ENCODE measurements at regions not wholly inside any gene's neighbourhood (a gene's known extent, or its start where the extent isn't known, plus 50 kb on each side); places are given as distances from the start of the nearest gene placed in this dataset.

GRCh38 chr11:115709297-115709696 is 205.1 kb upstream of the CADM1 start:
- DNase-seq (ENCODE audit: low spot score) = no peak
- WGBS = 65% methylated on average over 8 of the region's 8 CpGs
- Histone ChIP-seq H3K27ac (ENCODE audit: low read depth in 1 of 2, low read length in 2 of 2) (no peak overlapping the region), H3K4me1 (ENCODE audit: control insufficient read depth in 4 of 4, insufficient read depth in 4 of 4, low read length in 3 of 4) (no peaks in the 10 kb centered on the region), H3K9ac (ENCODE audit: low read depth in 1 of 2, low read length in 2 of 2) (no peak overlapping the region), H3K9me3 (ENCODE audit: control insufficient read depth in 4 of 4, low read length in 3 of 4) (no peaks in the 10 kb centered on the region), H3K27me3 (ENCODE audit: control insufficient read depth in 4 of 4, insufficient read depth in 4 of 4, low read length in 3 of 4) (no peaks in the 10 kb centered on the region), H3K4me3 (ENCODE audit: low read depth in 1 of 3, low read length in 3 of 3) (no peak overlapping the region), H3K36me3 (ENCODE audit: control insufficient read depth in 4 of 4, insufficient read depth in 3 of 4, low read depth in 1 of 4, low read length in 3 of 4) (no peaks in the 10 kb centered on the region)
- TF ChIP-seq RAD21 (IDR thresholded peaks at IDR 0.05) (no peak), YY1 (IDR thresholded peaks at IDR 0.05) (no peak), MAX (IDR thresholded peaks at IDR 0.05) (no peak), CTCF (IDR thresholded peaks at IDR 0.05; ENCODE audit: low read depth, low read length, missing input control) (no peak)

- no peak for DNase-seq (ENCODE audit: low spot score)
- TF ChIP-seq RAD21 (IDR thresholded peaks at IDR 0.05) = no peak
- no peak for TF ChIP-seq MAX (IDR thresholded peaks at IDR 0.05)
- no peak for TF ChIP-seq EGR1 (IDR thresholded peaks at IDR 0.05; ENCODE audit: low read depth in 2 of 2)
- TF ChIP-seq FOXA2 (IDR thresholded peaks at IDR 0.05) = no peak
- TF ChIP-seq FOXA1 (IDR thresholded peaks at IDR 0.05) = no peak
- TF ChIP-seq SP1 (IDR thresholded peaks at IDR 0.05) = no peak
- no peak for TF ChIP-seq REST (IDR thresholded peaks at IDR 0.05)
- TF ChIP-seq GABPA (IDR thresholded peaks at IDR 0.05 in 1 of 2, conservative IDR thresholded peaks at IDR 0.05 in 1 of 2) = no peak
- no peak for TF ChIP-seq TAF1 (conservative IDR thresholded peaks at IDR 0.05)
- TF ChIP-seq NR2F2 (IDR thresholded peaks at IDR 0.05) = no peak
- no peak for TF ChIP-seq HNF4G (IDR thresholded peaks at IDR 0.05)
- no peak for TF ChIP-seq YY1 (IDR thresholded peaks at IDR 0.05)
- no peak for TF ChIP-seq HNF4A (conservative IDR thresholded peaks at IDR 0.05)
- TF ChIP-seq CTCF (IDR thresholded peaks at IDR 0.05; ENCODE audit: low read depth, low read length, missing input control) = no peak
- no peak for TF ChIP-seq RXRA (IDR thresholded peaks at IDR 0.05)
These were observed 203.1 kb upstream of the CADM1 start for GRCh38 chr11:115707180-115707905.

More at GRCh38 chr11:115707180-115707905, 203.1 kb upstream of the CADM1 start:
- Histone ChIP-seq H3K9ac (ENCODE audit: low read depth in 1 of 2, low read length in 2 of 2) (no peak overlapping the region), H3K4me3 (ENCODE audit: low read depth in 1 of 3, low read length in 3 of 3) (no peak overlapping the region), H3K36me3 (ENCODE audit: control insufficient read depth in 4 of 4, insufficient read depth in 3 of 4, low read depth in 1 of 4, low read length in 3 of 4) (no peaks in the 10 kb centered on the region), H3K9me3 (ENCODE audit: control insufficient read depth in 4 of 4, low read length in 3 of 4) (no peaks in the 10 kb centered on the region), H3K4me1 (ENCODE audit: control insufficient read depth in 4 of 4, insufficient read depth in 4 of 4, low read length in 3 of 4) (no peaks in the 10 kb centered on the region), H3K27ac (ENCODE audit: low read depth in 1 of 2, low read length in 2 of 2) (no peak overlapping the region), H3K27me3 (ENCODE audit: control insufficient read depth in 4 of 4, insufficient read depth in 4 of 4, low read length in 3 of 4) (no peaks in the 10 kb centered on the region)
- 74% methylated on average over 4 of the region's 4 CpGs for WGBS
